HG02759 (cell line): ENCODE measurements at regions not wholly inside any gene's neighbourhood (a gene's known extent, or its start where the extent isn't known, plus 50 kb on each side); places are given as distances from the start of the nearest gene placed in this dataset.
"Not testable (repeated sequence)": the region's sequence is repeated elsewhere in the genome, so short reads cannot be mapped to it uniquely, and the experiment has no call there.

Experiments
- ATAC-seq: cut with Tn5 transposase; IDR thresholded peaks from one replicate; pipeline ENCODE4 v1.9.1; 2021; ENCODE audit warnings: mild to moderate bottlenecking, moderate library complexity; ENCODE audit not compliant: unreplicated experiment

DNA sequence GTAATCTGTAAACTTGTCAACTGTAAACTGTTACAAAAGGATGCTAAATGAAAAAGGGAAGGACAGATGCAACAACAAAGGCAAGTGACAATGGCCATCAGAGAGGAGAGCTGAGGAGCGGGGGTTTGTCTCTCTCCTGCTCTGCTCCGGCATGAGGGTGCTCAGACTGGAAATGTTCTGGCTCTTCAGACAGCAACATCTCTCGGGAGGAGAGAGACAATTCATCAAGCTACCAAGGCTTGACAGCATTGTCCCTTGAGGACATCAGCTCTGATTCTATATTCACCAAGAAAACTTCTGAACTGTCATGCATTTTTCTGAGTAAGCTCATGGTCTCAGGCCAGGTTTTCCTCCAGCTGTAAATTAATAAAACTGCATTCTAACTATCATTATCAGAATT lies 408.2 kb downstream of the IGSF11 start:
- ATAC-seq = no peak

DNA sequence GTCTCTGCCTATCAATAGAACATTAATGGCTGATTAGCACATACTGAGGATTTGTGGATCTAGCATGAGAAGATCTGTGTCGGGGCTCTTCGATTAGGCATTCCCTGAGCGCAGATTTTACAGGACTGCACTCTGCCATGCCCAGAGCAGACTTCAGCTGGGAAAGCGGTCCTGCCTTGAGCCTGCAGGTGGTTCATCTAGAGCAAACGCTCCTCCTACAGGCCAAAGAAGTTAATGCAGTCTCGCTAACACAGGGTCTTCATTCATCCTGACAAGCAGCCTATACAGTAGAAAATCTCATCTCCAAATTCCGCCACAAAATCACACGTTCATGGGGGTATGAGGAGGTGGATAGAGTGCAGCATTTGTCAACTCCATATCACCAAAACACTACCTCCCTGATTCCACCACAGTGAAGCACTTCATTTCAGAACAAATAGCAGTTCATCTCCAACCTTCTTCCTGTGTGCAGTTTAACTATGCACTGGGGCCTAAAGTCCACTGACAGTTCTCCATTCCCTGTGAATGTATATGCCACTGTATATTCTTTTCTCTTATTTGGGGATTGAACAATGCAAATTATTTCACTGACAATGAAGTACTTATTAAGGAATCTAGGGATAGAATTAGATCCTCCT lies 405.8 kb downstream of the IGSF11 start:
- ATAC-seq = peak; percentile 99

DNA sequence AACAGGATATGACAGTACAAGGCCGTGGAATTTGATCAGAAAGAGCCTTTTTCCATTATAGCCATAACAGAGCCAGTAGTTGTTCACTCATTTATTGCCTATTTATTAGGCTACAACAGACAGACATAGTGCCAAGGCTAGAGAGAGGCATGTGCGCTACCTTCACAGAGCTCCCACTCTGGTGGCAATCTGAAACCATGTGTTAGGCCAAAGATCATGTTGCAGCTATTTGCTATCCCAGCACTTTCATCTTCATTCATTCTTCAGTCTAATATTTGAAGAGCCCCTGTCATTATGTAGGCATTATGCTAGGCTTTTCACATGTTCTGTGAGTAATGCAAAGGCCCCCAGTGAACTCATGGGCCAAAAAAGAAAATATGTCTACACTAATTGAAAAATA lies 404.8 kb downstream of the IGSF11 start:
- ATAC-seq = no peak

DNA sequence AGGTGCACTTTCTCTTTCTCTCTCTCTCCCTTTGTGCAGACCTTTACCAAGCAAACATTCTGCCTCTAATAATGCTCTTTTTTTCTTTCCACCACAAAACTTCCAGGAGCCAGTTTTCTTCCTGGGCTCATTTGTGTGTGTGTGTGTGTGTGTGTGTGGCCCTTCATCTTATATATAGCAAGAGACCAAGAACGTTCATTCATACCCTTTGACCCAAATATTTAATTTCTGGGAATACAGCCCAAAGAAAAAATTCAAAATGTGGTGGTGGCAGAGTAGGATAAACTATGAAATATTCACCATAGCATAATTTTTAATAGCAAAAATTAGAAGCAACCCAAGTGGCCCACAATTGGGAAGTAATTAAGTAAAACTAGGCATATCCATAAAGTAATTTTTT lies 398.9 kb downstream of the IGSF11 start:
- ATAC-seq = no peak

DNA sequence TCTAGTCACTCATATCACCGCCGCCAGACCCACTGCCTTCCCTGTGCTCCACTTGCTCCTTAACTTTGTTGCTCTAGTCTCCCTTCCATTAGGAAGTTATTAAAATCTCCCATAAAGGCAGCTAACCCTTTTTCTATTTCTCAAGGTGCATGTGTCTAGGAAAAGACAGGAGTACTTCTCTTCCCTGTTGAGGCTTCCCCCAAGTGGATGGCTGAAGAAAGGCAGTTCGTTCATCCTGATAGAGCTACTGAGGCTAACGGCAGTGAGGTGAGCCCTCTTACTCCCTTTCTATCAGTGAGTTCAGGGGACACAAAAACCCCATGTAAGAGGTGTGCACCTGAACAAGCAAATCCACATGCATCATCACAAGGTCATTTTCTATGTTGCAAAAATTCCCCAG lies 397.8 kb downstream of the IGSF11 start:
- no peak for ATAC-seq

DNA sequence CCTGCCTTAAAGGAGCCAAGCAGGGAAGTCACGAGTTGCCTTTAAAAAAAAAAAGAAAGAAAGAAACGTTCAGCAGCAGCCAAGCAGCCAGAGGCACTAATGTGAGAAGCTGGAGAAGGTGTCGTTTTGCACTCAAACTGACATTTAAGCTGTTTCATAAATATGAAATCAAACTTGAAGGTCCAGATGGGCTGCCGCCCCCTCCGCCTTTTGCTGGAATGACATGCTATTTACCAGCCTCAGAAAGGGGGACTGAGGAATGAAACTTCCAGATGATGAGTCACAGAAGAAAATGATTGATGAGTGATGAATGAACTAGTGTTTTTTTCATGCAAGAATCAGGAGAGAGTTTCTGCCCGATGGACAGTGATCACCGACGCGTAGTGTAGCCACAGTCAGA lies 396.8 kb downstream of the IGSF11 start:
- ATAC-seq = no peak

DNA sequence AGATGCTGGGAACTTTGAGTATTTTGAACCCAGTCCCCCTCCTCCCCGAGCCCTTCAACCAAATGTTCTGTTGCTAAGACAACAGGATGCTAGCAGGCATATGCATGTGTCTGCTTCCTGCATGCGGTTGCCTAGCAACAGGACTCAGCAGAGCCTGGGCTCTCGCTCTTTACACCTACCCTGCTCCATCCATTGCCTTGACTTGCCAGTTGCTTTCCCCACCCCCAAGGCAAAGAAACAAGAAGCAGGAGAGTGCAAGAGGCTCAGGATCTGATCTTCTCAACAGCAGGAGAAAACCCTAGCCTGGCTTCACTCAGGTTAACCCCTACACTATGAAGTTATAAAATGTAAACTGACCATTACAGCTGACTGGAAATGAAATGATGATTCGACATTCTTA lies 393.0 kb downstream of the IGSF11 start:
- ATAC-seq = no peak

DNA sequence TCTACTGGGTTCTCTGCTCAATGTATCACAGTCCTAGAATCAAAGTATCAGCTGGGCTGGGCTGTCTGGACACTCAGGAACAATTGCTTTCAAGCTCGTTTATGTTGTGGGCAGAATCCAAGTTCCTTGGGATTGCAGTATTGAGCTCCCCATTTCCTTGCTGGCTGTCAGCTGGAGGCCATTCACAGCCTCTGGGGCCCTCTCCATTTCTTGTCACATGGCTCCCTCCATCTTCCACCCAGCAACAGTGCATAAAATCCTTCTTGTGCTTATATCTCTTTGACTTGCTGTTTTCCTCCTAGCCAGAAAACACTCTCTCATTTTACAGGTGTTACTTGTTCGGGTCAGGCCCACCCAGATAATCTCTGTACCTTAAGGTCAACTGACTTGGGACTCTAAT lies 363.5 kb downstream of the IGSF11 start:
- ATAC-seq = no peak

DNA sequence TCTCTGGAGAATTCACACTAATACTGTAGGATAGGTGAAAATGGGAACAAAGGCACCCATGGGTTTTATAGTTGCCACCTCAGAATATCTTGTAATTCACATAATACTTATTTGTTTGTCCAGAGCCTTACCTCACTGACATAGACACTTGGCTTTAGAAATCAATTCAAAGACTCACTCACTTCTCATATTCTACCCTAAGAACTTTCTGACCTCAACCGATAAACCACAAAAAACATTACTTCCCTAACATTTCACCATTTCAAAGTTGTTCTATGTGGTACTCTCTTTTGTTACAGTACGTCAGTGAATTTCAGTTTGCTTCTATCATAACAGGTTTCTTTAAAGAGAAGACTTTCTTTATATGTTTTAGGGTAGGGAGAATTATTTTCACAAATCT lies 359.3 kb downstream of the IGSF11 start:
- no peak for ATAC-seq

DNA sequence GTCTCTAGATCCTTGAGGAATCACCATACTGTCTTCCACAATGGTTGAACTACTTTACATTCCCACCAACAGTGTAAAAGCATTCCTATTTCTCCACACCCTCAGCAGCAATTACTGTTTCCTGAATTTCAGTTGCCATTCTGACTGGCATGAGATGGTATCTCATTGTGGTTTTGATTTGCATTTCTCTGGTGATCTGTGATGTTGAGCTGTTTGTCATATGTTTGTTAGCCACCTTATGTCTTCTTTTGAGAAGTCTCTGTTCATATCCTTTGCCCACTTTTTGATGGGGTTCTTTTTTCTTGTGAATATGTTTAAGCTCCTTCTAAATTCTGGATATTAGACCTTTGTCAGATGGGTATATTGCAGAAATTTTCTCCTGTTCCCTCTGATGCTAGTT lies 356.0 kb downstream of the IGSF11 start:
- not testable (repeated sequence) for ATAC-seq

DNA sequence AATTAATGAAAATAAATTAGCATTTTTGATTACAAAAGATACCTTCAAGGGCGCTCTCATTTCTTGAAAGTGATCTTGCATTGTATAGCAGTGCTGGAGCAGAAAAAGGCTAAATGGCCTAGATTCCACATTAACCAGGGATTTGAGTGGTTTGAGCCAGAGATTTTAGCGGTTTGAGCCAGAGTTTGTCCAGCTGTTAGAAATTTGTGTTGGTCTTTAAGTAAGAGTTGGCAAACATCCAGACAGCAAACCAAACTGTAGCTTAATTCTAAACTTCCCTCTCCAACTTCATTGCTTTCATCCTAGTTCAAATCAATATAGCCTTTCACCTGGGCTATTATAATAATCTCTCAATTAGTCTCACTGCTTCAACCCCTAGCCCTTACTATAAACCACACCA lies 351.7 kb downstream of the IGSF11 start:
- ATAC-seq = no peak

DNA sequence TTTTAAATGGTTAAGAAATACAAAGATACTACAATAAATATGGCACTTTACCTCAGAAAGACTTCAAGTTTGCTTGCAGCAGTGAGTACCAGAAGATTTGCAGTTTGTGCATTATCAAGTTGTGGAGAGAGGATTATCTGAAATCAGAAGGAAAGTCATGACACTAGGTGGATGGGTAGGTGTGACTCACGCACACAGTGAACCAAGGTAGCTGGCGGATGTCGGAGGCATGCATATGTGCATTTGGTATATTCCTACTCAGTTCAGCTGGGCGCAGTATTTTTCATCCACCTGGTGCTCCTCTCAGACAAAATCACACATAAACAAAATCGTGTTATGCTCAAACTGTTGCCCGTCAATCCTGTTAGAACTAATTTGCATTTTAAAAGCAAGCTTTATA lies 351.0 kb downstream of the IGSF11 start:
- no peak for ATAC-seq

DNA sequence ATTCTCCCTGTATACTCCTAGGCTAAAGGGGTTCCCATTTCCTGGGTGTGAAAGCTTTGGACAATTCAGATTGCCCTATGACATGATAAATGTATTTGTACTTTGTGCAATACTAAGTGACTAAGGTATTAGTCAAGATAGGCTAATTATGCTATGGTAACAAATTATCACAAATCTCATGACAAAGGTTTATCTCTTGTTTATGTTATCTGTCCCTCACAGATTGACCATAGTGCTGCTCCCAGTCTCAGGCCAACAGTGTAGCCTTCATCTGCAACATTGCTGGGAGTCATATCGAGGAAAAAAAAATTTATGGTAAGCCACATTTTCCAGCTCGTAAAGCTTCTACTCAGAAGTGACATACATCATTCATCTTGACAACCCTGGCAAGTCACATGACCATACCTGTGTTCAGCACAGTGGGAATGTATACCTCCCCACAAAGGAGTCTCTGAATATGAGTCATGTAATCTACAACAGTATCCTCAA lies 346.2 kb downstream of the IGSF11 start:
- no peak for ATAC-seq

DNA sequence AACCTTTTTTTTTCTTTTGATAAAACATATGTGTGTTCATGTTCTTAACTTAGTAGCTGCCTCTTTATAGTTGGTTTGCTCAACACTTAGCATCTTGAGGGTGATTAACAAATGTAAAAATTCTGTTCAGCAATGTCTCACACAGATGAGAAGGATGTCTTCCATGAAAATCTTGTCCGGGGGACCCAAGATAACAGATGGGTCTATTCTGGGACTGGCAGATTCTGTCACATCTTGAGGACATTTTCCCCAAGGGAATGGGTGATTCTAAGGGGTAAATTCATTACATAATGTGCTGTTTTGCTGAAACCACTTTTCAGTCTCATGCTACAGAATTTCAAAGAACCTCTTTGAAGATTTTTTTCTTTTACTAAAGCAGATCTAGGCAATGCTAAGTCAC lies 342.2 kb downstream of the IGSF11 start:
- no peak for ATAC-seq

DNA sequence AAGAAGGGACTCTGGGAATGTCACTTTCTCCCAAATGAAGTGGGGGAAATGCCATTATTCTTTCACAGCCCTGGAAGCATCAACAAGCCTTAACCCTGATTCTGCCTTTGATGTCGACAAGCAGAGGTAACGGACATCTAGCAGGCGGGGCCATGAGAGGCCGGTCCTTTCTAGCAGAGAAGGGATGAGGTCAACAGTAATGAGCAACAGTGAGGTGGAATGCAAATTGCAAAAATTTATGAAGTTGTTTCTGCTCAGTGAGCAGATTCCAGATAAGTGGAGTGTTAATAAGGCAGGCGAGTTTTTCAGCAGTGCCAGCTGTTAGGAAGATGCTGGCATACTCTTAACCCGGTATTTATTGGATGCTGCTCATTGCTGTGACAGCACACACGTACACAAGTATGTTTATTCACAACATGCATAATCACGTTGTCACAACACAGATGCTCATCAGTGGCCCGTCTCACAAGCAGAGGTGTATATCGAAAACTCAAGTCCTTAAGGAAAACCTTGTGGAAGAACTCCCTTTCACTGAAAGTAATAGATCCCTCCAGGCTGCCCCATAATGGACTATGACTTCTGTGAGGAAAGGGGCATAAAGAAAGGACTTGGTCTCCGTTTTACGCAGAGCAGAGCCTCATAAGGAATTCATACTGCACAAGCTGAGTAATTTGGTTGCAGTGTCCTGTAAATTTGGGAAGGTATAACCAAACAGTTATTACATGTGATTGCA lies 329.0 kb downstream of the IGSF11 start:
- no peak for ATAC-seq

DNA sequence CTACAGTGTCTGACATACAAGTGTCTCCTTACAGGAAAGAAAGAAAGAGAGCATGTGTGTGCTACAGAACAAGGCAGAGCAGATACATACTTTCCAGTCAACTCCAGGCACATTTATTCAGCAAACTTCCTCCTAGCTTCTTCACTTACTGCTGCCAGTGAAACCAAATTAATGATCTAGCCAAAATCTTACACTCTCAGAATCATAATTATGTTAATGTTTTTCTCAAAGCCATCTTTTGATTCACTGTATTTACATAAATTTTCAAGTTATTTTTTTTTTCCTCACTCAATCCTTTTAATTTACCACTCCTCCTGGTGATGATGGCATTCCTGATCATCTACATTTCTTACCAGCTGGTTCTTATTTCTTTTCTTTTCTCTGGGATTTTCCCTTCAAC lies 326.7 kb downstream of the IGSF11 start:
- ATAC-seq = no peak

DNA sequence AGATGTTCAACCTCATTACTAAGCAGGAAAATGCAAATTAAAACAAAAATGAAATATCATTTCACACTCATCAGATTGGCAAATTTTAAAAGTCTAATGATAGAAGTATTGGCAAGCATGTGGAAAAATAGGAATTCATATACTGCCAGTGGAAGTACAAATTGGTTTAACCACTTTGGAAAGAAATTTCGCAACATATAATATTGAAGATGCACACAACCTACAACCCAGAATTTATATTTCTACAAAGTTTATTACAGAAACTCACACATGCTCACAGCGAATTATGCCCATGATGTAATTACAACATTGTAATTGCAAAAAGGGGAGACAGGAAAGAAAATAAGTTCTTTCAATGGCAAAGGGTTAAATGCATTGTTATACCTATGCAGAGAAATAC lies 324.1 kb downstream of the IGSF11 start:
- ATAC-seq = no peak

DNA sequence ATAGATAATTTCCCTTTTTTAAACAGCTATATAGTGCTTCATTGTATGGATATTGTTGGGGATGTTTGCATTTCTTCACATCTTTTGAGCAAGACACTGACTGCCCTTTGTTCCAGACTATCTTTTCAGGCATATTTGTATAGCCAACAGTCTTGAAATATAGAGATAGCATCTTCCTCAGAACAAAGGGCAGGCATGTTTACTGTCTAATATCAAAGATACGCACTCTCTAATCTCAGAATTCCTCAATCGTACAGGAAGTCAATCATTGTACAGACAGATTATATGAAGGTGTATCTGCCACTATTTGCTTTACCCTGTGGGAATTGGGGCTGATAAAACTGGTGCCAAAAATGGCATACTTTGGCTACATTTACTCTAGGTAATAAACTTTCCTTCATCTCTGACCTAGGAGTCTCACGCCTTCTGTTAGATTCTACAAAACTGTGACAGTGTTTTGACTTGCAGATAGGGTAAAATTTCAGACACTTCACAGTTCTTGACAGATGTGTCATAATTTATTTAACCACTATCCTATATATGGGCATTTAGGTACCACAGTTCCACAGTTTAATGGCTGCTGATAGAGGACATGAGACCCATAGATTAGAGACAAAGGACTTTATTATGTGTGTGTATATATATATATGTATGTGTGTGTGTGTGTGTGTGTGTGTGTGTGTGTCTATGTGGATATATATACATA lies 321.0 kb downstream of the IGSF11 start:
- no peak for ATAC-seq

DNA sequence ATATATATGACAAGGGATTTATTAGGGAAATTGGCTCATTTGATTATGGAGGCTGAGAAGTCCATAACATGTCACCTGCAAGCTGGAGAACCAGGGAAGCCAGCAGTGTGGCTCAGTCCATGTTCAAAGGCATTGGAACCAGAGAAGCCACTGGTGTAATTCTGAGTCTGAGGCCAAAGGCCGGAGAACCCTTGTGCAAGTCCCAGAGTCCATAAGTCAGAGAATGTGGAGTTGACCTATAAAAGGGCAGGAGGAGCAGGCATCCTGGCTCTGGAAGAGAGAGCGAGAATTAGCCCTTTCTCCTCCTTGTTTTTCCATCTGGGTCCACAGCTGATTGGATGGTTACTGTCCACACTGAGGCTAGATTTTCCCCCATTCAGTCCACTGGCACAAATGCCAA lies 319.8 kb downstream of the IGSF11 start:
- ATAC-seq = no peak

DNA sequence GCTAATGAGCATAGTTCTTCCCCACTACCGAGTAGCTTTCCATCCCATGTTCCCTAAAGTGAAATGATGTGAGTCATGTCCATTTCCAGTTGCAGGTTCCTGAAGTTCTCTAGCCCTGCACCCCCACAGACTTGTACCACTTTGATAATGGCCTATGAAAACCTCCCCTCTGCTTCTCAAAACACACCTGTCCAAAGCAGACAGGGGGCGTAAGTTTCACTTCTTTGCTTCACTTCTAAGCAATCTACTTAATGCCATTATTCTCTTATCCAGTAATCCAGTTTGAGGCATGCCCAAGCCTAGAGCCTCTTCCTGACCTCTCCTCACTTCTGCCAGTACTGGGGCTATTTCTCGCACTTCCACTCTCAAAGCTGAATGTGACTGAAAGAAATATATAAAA lies 305.1 kb downstream of the IGSF11 start:
- ATAC-seq = no peak

DNA sequence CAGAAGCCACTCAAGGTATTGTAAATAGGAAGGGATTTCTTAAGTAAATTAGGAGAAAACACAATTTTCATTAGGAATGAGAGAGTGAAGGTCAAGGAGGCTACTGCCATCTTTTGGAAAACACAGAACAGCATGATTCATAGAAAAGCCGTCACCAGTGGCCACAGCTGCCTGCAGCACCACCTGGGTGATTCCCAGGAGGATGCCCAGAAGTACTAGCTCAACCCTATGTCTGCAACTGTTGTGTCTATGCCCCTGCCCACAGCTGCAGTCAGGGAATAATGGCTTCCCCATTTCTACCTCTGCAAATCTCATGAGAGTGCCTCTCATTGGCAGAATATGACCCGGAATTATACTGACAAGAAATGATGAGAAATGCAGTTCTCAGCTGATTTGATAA lies 300.0 kb downstream of the IGSF11 start:
- no peak for ATAC-seq

DNA sequence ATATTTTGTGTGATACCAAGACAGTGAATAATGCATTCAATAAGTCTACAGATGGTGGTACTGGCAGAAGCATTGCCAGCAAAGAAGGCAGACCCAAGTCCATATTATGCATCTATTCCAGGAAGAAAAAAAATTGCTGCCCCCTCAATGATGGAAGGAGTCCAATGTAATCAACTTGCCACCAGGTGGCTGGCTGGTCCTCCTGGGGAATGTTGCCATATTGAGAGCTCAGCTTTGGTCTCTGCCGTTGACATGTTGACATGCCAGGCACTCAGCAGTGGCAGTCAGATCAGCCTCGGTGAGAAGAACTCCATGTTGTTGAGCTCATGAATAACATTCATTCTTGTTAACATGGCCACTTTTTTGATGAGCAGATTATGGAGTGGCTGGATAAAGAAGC lies 298.5 kb downstream of the IGSF11 start:
- no peak for ATAC-seq
